GM13976 (cell line): ENCODE measurements at regions not wholly inside any gene's neighbourhood (a gene's known extent, or its start where the extent isn't known, plus 50 kb on each side); places are given as distances from the start of the nearest gene placed in this dataset.

ENCODE experiments used
- DNase-seq: peaks from one replicate; pipeline ENCODE4 v3.0.0; 2012; ENCODE audit warnings: low spot score
- CTCF ChIP-seq: IDR thresholded peaks from 2 replicates; pipeline ENCODE4 v1.5.1; 2012; ENCODE audit warnings: borderline replicate concordance, mild to moderate bottlenecking; ENCODE audit not compliant: insufficient read depth; ENCODE audit errors: extremely low read depth, missing control alignments, control extremely low read depth
- in situ Hi-C: fragments of 300-500 bp; cut with MboI; formaldehyde crosslinking; loops from one replicate; pipeline ENCODE4 v1.12.0; 2022; ENCODE audit warnings: low sequenced_read_pairs, mixed read lengths, inconsistent platforms; ENCODE audit not compliant: unreplicated experiment

- in situ Hi-C loops = no loop called here
- DNase-seq = no peak
- no peak for TF ChIP-seq CTCF
Measured at GRCh38 chrX:40478474-40479065, 102.2 kb upstream of the ATP6AP2 start.

GRCh38 chrX:40476958-40477357 is 103.8 kb upstream of the ATP6AP2 start:
- in situ Hi-C loops = no loop called here

GRCh38 chrX:40474645-40475044 is 106.1 kb upstream of the ATP6AP2 start:
- in situ Hi-C loops = no loop called here
- no peak for TF ChIP-seq CTCF
- DNase-seq = no peak

More at GRCh38 chrX:40476958-40477357, 103.8 kb upstream of the ATP6AP2 start:
- TF ChIP-seq CTCF = no peak
- no peak for DNase-seq

GRCh38 chrX:40474205-40474626 is 106.6 kb upstream of the ATP6AP2 start:
- DNase-seq = no peak
- no peak for TF ChIP-seq CTCF
- in situ Hi-C loops = no loop called here

GRCh38 chrX:40473460-40474204 is 107.1 kb upstream of the ATP6AP2 start:
- no peak for TF ChIP-seq CTCF
- in situ Hi-C loops = no loop called here
- DNase-seq = no peak

- in situ Hi-C loops = no loop called here
- TF ChIP-seq CTCF = no peak
- peak; percentile 42 for DNase-seq
Measured at GRCh38 chrX:40471965-40472648, 108.7 kb upstream of the ATP6AP2 start.
